Tibial nerve (tissue), 4 donors: ENCODE measurements at regions not wholly inside any gene's neighbourhood (a gene's known extent, or its start where the extent isn't known, plus 50 kb on each side); places are given as distances from the start of the nearest gene placed in this dataset.

Experiments
- CTCF ChIP-seq, 5 experiments: fragments of 200-600 bp in 3 of 5; fragments of 450-650 bp in 2 of 5; sonication (generic) in 3 of 5; IDR thresholded peaks; one replicate each; pipeline ENCODE4 v1.5.1; 2016 to 2019; ENCODE audit warnings: antibody characterized with exemption in 5 of 5, mild to moderate bottlenecking in 3 of 5, moderate library complexity in 2 of 5
- EP300 ChIP-seq, 2 donors: sonication (generic); formaldehyde crosslinking; IDR thresholded peaks; one replicate each; pipeline ENCODE4 v1.6.1; 2017; ENCODE audit warnings: antibody characterized with exemption in 2 of 2, mild to moderate bottlenecking in 1 of 2
- POLR2A ChIP-seq, 2 donors: fragments of 450-650 bp; IDR thresholded peaks; one replicate each; pipeline ENCODE4 v1.6.1; 2017; ENCODE audit warnings: antibody characterized with exemption in 2 of 2, mild to moderate bottlenecking in 2 of 2, moderate library complexity in 2 of 2

- TF ChIP-seq EP300 (IDR thresholded peaks at IDR 0.05) (no peak), CTCF (IDR thresholded peaks at IDR 0.05) (no peak), POLR2A (IDR thresholded peaks at IDR 0.05) (no peak)
Measured at GRCh38 chr1:175833951-175834350, 90.6 kb upstream of the TNR start.
